ENCODE measurements at regions not wholly inside any gene's neighbourhood (a gene's known extent, or its start where the extent isn't known, plus 50 kb on each side); places are given as distances from the start of the nearest gene placed in this dataset.

GRCh38 chr3:10748040-10748439 is 68.0 kb upstream of the SLC6A11 start:
- H3K27me3 ChIP-seq = no peaks in the 10 kb centered on the region
- TF ChIP-seq POLR2A (IDR thresholded peaks at IDR 0.05) (no peak), CTCF (IDR thresholded peaks at IDR 0.05) (no peak)
- H3K27ac ChIP-seq = no peak overlapping the region
- no peaks in the 10 kb centered on the region for H3K9me3 ChIP-seq
- no peak overlapping the region for H3K4me3 ChIP-seq
- no peak for DNase-seq
- H3K4me1 ChIP-seq = no peaks in the 10 kb centered on the region
- H3K36me3 ChIP-seq = no peaks in the 10 kb centered on the region

GRCh38 chr3:10753964-10754363 is 62.1 kb upstream of the SLC6A11 start:
- H3K27ac ChIP-seq = no peak overlapping the region
- no peak for DNase-seq
- no peaks in the 10 kb centered on the region for H3K4me1 ChIP-seq
- no peaks in the 10 kb centered on the region for H3K9me3 ChIP-seq
- H3K36me3 ChIP-seq = no peaks in the 10 kb centered on the region
- H3K27me3 ChIP-seq = no peaks in the 10 kb centered on the region
- TF ChIP-seq POLR2A (IDR thresholded peaks at IDR 0.05) = no peak
- TF ChIP-seq CTCF (IDR thresholded peaks at IDR 0.05) = no peak
- no peak overlapping the region for H3K4me3 ChIP-seq

- no peak for TF ChIP-seq POLR2A (IDR thresholded peaks at IDR 0.05)
- TF ChIP-seq CTCF (IDR thresholded peaks at IDR 0.05) = no peak
- H3K27me3 ChIP-seq = no peaks in the 10 kb centered on the region
- no peaks in the 10 kb centered on the region for H3K9me3 ChIP-seq
- H3K4me1 ChIP-seq = no peaks in the 10 kb centered on the region
- no peak overlapping the region for H3K4me3 ChIP-seq
- no peak for DNase-seq
- no peaks in the 10 kb centered on the region for H3K36me3 ChIP-seq
- no peak overlapping the region for H3K27ac ChIP-seq
These were observed 59.5 kb upstream of the SLC6A11 start for GRCh38 chr3:10756546-10756945.

- no peaks in the 10 kb centered on the region for H3K27me3 ChIP-seq
- TF ChIP-seq POLR2A (IDR thresholded peaks at IDR 0.05) (no peak), CTCF (IDR thresholded peaks at IDR 0.05) (no peak)
- no peak overlapping the region for H3K27ac ChIP-seq
- no peaks in the 10 kb centered on the region for H3K9me3 ChIP-seq
- no peak overlapping the region for H3K4me3 ChIP-seq
- H3K4me1 ChIP-seq = no peaks in the 10 kb centered on the region
- H3K36me3 ChIP-seq = no peaks in the 10 kb centered on the region
- no peak for DNase-seq
These were observed 58.8 kb upstream of the SLC6A11 start for GRCh38 chr3:10757021-10757820.

- H3K27ac ChIP-seq = no peak overlapping the region
- H3K4me3 ChIP-seq = no peak overlapping the region
These were observed 58.3 kb upstream of the SLC6A11 start for GRCh38 chr3:10757821-10758130.

More at GRCh38 chr3:10757821-10758130, 58.3 kb upstream of the SLC6A11 start:
- DNase-seq = no peak
- no peak for TF ChIP-seq CTCF (IDR thresholded peaks at IDR 0.05)
- no peak for TF ChIP-seq POLR2A (IDR thresholded peaks at IDR 0.05)
- Histone ChIP-seq H3K9me3 (no peaks in the 10 kb centered on the region), H3K4me1 (no peaks in the 10 kb centered on the region), H3K27me3 (no peaks in the 10 kb centered on the region), H3K36me3 (no peaks in the 10 kb centered on the region)

Data from Peyer's patch (tissue), 4 donors.